Islet precursor cell (in vitro differentiated cells): ENCODE measurements at regions not wholly inside any gene's neighbourhood (a gene's known extent, or its start where the extent isn't known, plus 50 kb on each side); places are given as distances from the start of the nearest gene placed in this dataset.
"Not testable (repeated sequence)": the region's sequence is repeated elsewhere in the genome, so short reads cannot be mapped to it uniquely, and the experiment has no call there.

ENCODE experiments used
- DNase-seq: peaks from one replicate; pipeline ENCODE4 v3.0.0-alpha.2; 2018

DNA sequence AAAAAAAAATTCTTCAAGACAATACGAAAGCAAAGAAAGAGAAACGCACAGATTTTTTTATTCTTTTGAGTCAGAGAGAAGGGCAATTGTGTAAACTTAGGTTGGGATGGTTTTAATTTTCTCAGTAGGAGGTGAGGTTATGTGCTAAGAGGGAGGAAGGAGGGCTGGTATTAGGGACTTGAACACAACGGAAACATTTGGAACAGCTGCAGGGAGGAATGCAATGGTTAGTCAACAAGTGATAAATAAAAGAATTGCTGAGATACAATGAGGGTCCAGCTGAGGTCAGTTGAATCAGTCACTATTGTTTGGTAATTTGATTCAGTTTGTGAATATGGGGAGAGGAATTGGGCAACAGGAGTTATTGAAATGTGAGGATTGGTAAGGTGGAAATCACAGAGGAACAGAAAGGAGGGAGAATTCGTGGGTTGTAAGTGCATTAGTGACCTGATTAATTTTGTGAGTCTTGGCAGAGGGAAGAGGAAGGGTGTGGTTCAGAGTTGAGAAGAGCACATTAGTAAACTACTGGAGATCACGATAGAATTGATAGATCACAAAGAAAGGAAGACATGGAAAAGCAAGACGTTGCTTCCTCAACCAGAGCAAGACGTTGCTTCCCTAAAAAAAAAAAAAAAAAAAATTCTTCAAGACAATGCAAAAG lies 499.5 kb upstream of the SPRY2 start:
- no peak for DNase-seq

DNA sequence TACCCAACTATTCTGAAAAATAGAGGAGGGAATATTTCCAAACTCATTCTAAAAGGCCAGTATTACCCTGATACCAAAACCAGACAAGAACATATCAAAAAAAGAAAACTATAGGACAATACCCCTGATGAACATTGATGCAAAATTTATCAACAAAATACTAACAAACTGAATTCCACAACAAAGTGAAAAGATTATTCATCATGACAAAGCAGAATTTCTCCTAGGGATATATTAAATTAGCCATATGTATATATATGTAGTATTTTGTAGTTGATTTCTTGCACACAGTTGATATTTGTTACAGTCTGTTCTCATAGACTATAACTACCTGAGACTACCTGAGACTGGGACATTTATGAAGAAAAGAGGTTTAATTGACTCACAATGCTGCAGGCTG lies 495.0 kb upstream of the SPRY2 start:
- no peak for DNase-seq

DNA sequence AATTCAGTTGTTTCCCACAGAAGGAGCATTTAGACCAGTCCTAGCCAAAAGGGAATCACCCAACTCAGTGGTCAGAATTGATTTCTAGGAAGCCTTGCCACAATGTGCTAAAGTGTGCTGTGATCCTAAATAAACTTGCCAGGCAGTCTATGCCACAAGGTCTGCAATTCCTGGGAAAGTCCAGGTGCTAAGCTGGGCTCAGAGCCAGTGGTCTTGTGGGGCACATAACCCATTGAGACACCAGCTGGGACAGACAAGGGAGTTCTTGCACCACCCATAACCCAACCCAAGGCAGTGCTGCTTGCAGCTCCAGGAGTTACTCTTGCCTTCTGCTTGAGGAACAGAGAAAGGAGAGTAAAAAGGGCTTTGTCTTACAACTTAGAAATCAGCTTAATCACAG lies 489.5 kb upstream of the SPRY2 start:
- no peak for DNase-seq

DNA sequence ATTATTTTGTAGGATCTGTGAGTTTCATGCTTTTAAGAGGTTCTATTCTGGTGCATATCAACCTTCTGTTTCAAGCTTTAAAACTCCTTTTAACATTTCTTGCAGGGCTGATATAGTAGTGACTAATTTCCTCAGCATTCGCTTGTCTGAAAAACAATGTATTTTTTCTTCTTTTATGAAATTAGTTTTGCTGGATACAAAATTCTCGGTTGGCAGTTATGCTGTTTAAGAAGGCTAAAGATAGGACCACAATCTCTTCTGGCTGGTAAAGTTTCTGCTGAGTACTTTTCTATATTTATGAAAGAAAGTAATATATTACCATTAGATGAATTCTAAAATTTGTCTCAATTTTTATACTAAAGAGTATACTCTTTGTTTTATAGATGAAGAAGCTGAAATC lies 487.8 kb upstream of the SPRY2 start:
- DNase-seq, result no peak

DNA sequence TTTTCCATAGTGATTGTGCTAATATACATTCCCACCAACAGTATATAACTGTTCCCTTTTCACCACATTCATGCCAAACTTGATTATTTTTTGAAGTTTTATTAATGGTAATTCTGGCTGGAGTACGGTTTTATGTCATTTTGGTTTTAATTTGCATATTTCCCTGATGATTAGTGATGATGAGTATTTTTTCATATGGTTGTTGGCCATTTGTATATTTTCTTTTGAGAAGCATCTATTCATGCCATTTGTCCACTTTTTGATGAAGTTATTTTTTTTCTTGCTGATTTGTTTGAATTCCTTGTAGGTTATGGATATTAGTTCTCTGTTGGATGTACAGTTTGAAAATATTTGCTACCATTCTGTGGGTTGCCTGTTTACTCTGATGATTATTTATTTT lies 484.4 kb upstream of the SPRY2 start:
- no peak for DNase-seq

DNA sequence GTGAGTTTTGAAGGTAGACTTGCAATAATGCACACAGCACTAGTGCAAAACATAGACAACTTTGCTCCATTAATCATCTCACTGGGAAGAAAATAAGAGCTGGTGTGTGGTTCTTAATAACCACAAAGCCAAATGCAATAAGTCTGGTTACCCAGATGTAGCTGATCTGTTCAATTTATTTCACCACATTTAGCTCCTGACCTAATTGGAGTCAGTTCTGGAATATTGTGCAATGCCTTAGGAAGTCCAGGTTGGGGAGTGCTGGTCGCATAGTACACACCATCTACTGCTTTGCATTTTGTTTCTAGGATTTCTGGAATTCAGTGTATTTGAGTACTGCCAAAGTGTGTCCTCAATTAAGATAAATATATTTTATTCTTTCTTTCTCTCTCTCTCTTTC lies 483.3 kb upstream of the SPRY2 start:
- no peak for DNase-seq

DNA sequence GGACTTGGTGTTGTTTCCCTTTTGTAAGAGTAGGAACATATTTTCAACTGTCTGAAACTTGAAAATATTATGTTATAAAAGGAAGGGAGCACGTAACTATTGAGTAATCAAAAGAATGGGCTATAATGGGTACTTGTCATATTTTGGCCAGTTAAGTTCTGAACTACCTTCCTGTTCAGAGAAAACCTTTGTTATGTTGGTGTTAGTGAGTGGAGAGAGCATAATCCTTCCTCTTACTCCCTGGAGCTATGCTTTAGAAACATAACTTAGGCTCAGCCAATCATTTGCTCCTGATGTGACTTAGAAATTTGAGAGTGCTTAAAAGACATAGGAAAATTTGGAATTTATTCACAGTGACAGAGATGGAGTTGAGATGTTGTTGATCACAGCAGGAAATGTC lies 482.5 kb upstream of the SPRY2 start:
- DNase-seq, result no peak

DNA sequence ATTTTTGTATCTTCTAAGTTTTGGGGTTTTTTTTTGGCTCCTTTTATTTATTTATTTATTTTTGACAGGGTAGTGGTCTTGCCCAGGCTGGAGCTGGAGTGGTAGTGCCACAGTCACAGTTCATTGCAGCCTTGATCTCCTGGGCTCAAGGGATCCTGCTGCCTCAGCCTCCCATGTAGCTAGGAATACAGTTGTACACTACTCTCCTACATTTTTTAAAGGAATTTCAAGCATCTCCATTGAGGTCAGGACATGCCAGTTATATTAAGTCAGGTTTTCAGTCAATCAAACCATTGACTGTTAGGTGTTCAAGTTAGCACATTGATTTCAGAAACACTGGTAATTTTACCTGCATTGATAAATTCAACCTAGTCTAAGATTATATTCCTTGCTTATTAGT lies 480.5 kb upstream of the SPRY2 start:
- DNase-seq, result no peak

DNA sequence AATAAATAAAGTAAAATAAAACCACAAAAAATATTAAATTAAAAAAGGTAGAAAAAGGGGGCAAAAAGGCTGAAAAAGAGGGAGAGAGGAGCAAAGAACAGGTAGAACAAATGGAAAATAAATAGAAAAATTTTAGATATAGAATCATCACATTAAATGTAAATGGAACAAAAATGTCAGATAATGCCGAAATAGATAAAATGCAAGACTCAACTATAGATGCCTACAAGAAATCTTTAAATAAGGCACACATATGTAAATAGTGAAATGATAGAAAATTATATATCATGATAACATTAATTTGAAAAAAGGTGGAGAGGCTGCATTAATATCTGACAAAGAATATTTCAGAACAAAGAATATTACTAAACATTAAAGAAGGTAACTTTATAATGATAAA lies 477.1 kb upstream of the SPRY2 start:
- DNase-seq, result no peak

DNA sequence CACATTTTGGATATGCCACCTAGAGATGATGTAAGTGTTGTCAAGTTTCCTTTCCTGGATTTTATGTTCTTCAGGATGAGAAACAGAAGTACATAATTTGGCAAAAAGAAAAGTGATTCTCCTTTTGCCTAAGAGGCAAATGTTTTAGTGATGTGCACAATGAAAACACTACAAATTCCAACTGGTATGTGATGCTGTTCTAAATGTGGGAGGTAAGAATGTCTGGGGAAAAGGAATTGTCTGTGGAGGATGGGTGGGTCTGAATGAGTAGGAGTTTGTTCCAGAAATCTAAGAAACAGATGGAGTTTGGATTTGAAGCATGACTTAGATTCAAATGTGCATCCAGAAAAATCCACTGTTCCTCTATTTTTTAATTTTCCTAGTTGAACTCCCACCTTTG lies 473.6 kb upstream of the SPRY2 start:
- DNase-seq, result no peak

DNA sequence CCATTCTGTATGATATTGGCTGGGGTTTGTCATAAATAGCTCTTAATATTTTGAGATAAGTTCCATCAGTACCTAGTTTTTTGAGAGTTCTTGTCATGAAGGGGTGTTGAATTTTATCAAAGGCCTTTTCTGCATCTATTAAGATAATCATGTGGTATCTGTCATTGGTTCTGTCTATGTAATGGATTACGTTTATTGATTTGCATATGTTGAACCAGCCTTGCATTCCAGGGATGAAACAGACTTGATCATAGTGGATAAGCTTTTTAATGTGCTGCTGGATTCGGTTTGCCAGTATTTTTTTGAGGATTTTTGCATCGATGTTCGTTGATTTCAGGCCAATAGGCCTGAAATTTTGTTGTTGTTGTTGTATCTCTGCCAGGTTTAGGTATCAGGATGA lies 469.4 kb upstream of the SPRY2 start:
- not testable (repeated sequence) for DNase-seq

DNA sequence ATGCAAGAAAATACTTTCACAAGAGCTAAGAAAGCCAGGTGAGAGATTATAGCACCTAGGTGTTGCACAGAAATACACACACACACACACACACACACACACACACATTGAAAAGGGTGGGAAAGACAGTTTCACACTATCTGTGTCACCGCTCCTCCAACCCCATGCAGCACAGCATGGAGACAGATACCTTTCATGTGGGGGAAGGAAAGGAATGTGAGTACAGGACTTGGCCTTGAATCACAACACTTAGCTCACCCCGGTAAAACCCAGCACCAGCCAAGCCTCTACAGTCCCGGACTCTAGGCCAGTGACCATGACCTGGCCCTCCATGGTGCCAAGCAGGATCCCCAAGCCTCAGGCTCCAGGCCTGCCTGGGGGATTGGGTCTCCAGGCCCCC lies 462.0 kb upstream of the SPRY2 start:
- DNase-seq, result no peak

DNA sequence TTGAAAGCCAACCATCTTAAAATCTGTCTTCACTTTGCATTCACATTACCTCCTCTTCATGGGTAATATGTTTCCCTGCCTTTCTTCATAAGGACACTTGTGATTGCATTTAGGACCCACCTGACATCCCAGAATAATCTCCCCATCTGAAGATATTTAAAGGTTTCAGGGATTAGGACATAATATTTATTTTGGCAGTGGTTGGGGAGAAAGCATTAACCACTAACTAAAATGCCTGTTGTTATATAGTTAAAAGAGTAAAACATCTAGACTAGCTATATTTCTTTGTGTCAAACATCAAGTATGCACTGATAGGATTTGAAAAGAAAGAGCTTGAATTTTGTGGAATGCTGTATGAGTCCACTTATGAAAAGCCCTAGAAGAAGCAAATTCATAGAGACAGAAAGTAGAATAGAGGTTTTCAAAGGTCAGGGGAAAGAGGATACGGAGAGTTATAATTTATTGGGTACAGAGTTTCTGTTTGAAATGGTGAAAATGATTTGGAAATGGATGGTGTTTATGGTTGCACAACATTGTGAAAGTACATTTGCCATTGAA lies 457.7 kb upstream of the SPRY2 start:
- DNase-seq, result no peak

DNA sequence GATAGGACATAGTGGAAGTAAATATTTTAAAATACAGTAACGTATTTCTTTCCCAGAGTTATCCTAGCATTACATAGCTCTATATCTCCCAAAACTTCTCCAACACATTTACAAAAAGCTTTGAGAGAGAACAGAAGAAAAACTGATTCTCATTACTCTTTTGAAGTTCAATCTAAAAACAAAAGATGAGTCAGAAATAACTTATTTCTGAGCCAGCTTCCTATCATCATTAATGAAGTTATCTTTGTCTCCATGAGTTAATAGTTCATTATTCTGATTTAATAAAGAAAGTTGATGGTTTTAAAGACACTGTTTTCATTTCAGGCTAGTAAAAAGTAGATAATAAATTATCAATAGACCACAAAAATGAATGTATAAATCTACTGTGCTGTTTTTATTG lies 446.7 kb upstream of the SPRY2 start:
- no peak for DNase-seq

DNA sequence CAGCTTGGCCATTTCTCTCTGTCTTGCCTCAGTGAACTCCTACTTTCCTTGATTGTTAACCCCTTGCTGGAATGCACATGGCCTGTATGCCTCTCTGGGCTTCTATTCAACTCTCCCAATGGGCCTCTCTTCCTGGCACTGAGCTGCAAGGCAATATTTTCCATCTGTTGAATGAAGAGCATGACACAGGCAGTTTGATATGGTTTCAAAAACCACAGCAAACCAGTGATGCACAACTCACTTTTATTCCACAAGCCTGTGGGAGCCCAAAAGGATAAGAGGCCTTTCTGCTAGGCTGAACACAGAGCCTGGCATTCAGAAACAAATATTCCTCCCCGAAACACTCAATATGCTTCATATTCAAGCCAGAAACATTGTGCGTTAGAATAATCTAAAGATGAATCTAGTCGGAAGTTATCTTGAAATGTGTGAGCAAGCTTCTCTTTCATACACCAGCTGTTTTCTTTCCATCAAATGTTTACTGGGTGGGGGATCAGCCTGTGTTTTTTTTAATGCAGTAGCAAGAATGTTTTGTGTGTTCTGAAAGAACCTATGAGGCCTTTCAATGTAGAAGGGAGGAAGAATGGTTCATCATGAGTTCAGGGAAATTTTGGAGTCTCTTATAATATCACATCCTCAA lies 443.1 kb upstream of the SPRY2 start:
- DNase-seq, result no peak

DNA sequence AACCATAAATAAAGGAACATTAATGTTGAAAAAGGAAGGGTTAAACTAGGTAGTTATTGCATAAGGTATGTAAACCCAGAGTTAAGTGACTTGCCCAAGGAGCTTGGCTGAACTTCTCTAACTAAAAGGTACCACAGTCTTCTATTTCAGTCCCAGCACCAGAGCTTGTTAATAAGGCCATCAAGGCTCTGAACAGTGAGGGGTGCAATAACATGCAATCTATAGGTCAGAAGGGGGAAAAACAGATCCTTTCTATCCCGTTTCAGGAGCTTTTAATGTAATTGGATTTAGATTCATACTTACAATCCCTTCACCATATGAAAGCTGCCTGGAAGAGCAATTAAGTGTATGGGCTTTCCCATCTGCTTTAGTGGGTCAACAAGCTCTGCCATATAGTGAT lies 441.5 kb upstream of the SPRY2 start:
- no peak for DNase-seq

DNA sequence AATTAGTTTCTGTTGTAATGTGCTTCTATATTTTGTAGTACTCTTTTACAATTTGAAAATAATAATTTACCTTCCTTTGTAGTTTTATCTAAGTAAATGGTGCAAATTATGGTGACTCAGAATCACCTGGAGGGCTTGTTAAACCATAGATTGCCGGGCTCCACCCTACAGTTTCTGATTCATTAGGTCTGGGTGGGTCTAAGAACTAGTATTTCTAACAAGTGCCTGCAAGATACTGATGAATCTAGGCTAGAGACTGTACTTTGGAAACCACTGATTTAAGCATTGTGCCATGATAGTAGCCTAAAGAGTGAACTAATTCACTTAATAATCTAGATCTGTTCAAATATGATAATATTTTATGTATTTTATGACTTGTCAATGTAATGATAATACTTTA lies 437.4 kb upstream of the SPRY2 start:
- no peak for DNase-seq

DNA sequence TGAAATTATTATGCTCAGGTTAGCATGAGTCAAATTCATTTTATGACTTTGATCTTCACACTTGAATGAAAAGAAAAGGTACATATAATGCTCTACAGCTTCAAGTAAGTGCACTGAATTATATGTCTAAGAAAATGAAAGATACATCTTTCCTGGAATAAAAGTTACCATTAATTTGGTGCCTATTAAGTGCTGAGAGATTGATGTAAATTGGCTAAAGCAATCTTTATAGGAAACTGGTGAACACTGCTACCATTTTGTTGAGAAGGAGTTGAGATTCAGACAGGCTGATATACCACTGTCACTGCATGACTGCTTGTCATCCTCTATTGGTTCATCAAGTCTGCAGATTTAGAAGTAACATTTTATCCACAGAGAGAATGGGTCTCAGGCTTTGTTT lies 416.8 kb upstream of the SPRY2 start:
- DNase-seq, result no peak

DNA sequence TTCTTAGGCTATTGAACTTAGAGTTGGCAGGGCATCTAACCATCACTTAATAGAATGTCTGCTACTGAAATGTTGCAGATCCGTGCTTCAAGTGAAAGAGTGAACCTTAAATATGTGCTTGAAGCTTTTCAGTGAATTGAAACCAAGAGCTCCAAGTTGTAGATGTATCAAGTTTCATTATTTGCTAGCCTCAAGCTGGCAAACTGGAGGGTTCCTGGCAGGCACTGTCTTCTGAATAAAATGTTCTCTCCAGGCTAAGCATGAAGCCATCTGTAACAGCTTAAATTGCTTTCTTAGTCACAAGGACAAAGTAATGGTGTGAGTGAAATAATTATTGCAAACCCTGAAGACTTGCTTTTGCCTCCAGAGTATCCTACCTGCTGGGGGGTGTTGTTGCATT lies 415.0 kb upstream of the SPRY2 start:
- DNase-seq, result no peak

DNA sequence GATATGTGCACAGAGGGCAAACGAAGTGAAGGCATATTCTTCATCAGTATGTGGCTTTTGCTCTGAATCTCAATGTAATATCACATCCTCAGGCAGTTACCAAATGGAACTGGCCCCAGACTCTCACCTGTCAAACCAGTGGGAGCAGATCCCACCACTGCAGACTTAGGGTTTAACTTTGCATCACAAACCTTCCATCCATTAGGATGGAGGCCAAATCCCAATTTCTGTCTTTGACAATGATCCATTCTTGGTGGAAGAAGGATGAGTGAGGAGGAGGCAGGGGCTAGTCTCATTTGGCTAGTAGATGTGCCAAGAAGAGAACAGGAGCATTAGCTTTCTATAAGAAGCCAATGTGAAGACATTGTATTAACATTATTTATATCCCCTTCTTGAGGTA lies 413.5 kb upstream of the SPRY2 start:
- no peak for DNase-seq

DNA sequence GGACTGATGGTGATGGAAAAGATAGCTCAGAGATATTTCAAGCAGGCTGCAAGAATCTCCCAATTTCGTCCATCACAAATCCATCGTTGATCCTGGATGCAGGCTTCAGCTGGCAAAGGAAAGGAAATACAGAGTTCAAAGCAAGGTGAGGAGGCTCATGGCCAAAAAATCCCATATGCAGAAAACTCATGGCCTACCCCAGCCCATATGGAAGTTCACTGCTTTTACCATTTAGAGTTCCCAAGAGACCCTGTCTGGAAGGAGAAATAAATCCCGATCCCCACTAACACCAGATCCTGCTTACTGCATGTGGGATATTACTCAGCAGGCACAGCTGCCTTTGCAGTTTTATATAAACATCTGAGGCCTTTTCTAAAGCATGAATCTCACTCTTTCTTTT lies 412.9 kb upstream of the SPRY2 start:
- DNase-seq, result no peak

DNA sequence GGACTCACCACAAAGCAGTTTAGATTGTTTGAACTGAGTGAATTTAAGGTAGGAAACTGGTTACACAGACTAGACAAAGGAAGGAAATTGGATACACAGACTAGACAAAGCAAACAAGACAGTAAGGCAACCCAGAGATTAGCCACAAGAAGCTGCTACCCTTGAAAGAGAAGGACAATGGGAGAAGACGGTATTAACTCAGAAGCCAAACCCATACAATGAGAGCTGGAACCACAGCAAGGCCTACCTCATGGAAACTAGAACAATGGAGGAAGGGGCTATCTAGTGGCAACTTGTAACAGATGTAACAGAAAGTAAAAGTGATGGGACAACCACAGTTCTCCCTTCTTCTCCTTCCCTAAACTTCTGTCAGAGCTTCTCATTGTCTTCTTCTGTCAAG lies 410.9 kb upstream of the SPRY2 start:
- DNase-seq, result no peak

DNA sequence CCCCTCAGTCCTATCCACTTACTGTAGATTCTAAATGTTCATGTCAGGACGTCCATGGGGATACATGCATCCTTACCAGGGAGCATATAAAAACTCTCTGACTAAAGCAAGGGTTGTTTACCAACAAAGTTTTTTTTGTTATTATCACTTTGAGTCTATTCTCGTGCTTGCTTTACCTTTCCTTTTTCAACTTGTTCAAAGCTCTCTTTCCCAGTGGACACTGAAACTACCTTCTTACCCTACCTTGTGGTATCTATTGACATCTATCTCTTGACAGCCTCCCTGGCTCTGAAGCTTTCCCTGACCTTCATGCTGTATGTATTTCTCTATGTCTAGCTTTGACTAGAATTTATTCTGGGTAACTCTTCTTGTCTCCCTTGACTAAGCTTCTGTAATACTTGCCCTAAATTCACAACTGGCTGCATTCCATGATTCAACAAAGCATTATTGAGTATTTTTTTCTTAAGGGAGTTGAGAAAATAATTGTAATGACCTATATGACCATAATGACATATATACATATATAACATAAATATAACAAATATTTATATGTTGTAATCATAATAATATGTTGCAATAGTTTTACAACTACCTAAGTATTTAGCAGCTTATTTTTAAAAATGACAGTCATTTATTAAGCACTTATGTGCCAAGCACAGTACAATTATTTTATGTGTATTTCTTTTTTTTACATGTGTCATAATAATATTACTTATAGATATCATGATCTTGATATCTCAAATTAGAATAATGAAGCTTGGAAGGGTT lies 403.4 kb upstream of the SPRY2 start:
- DNase-seq, result no peak

DNA sequence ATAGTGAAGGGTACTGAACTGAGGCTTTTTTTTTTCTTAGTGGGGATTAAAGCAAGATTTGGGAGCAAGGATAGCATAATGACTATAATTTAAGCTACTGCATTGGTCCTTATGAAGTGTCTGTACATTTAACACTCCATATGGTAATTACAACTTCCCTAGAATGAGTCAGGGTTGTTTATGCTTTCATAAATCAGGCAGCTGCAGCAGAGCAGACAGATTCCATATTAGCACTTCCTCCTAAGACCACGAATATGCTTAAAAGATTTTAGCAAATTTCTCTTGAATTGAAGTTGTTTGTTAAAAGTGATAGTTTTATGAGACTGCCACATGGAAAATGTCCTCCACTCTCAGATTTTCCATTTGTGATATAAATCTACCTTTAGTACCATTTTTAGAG lies 401.1 kb upstream of the SPRY2 start:
- DNase-seq, result no peak
